ENCODE measurements at regions not wholly inside any gene's neighbourhood (a gene's known extent, or its start where the extent isn't known, plus 50 kb on each side); places are given as distances from the start of the nearest gene placed in this dataset.

DNA sequence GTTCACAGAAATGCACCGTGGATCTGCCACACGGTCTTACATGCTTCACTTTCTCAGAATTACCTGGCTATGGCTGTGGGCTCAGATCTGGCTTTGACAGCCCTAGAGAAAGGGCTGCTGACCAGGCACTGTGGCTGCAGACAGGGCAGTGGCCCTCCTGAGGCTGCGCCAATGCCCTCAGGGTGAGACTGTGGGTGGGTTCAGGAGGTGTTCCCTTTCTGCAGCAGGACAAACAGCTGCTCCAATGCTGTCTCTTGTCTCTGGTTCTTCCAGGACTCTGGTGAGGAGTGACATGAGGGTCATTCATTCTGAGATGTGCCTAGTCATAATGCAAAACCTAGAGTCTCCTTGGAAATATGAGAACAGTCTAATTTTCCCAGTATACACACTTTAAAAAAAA lies 90.5 kb upstream of the SMIM21 start:
- TF ChIP-seq, protein P1, sequence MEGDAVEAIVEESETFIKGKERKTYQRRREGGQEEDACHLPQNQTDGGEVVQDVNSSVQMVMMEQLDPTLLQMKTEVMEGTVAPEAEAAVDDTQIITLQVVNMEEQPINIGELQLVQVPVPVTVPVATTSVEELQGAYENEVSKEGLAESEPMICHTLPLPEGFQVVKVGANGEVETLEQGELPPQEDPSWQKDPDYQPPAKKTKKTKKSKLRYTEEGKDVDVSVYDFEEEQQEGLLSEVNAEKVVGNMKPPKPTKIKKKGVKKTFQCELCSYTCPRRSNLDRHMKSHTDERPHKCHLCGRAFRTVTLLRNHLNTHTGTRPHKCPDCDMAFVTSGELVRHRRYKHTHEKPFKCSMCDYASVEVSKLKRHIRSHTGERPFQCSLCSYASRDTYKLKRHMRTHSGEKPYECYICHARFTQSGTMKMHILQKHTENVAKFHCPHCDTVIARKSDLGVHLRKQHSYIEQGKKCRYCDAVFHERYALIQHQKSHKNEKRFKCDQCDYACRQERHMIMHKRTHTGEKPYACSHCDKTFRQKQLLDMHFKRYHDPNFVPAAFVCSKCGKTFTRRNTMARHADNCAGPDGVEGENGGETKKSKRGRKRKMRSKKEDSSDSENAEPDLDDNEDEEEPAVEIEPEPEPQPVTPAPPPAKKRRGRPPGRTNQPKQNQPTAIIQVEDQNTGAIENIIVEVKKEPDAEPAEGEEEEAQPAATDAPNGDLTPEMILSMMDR (conservative IDR thresholded peaks at IDR 0.05): no peak
- TF ChIP-seq EZH2 (IDR thresholded peaks at IDR 0.05; ENCODE audit: low read depth): no peak
